Liver (tissue), 3 donors: ENCODE measurements at regions not wholly inside any gene's neighbourhood (a gene's known extent, or its start where the extent isn't known, plus 50 kb on each side); places are given as distances from the start of the nearest gene placed in this dataset.

ENCODE experiments used
- ATF3 ChIP-seq: IDR thresholded peaks from 2 replicates; pipeline ENCODE4 v1.6.1; 2016; ENCODE audit warnings: antibody characterized with exemption
- CTCF ChIP-seq: fragments of 150-350 bp; IDR thresholded peaks from 2 replicates; pipeline ENCODE4 v1.5.1; 2017; ENCODE audit warnings: improper control_type of control experiment, low read depth, low read length; ENCODE audit not compliant: missing input control
- EGR1 ChIP-seq, 2 donors: IDR thresholded peaks; 2 replicates each; pipeline ENCODE4 v1.6.1; 2016 to 2018; ENCODE audit warnings: antibody characterized with exemption in 2 of 2, low read depth in 2 of 2
- GABPA ChIP-seq, 2 donors: IDR thresholded peaks in 1 of 2; conservative IDR thresholded peaks in 1 of 2; 2 replicates each; pipeline ENCODE4 v1.6.1; 2016; ENCODE audit warnings: antibody characterized with exemption in 2 of 2, mild to moderate bottlenecking in 1 of 2, moderate library complexity in 1 of 2
- JUND ChIP-seq, 2 donors: IDR thresholded peaks; 2 replicates each; pipeline ENCODE4 v1.6.1; 2016; ENCODE audit warnings: antibody characterized with exemption in 2 of 2
- MAX ChIP-seq: IDR thresholded peaks from 2 replicates; pipeline ENCODE4 v1.6.1; 2016; ENCODE audit warnings: antibody characterized with exemption
- RAD21 ChIP-seq, 2 donors: IDR thresholded peaks; 2 replicates each; pipeline ENCODE4 v1.6.1; 2016; ENCODE audit warnings: antibody characterized with exemption in 2 of 2, mild to moderate bottlenecking in 2 of 2
- REST ChIP-seq: IDR thresholded peaks from 2 replicates; pipeline ENCODE4 v1.6.1; 2016; ENCODE audit warnings: antibody characterized with exemption, mild to moderate bottlenecking
- RXRA ChIP-seq, 2 donors: IDR thresholded peaks; 2 replicates each; pipeline ENCODE4 v1.6.1; 2017 to 2018; ENCODE audit warnings: antibody characterized with exemption in 2 of 2, mild to moderate bottlenecking in 1 of 2
- SP1 ChIP-seq: IDR thresholded peaks from 2 replicates; pipeline ENCODE4 v1.6.1; 2018; ENCODE audit warnings: antibody characterized with exemption, mild to moderate bottlenecking
- YY1 ChIP-seq: IDR thresholded peaks from 2 replicates; pipeline ENCODE4 v1.6.1; 2016; ENCODE audit warnings: antibody characterized with exemption, mild to moderate bottlenecking
- ZBTB33 ChIP-seq: IDR thresholded peaks from 2 replicates; pipeline ENCODE4 v1.6.1; 2016; ENCODE audit warnings: antibody characterized with exemption
- donor health status: healthy.
- donor health status: healthy.

GRCh38 chr9:27808864-27809263 lies 235.6 kb upstream of the C9orf72 start:
- no peak for TF ChIP-seq CTCF
- no peak for TF ChIP-seq YY1
- no peak for TF ChIP-seq REST
- TF ChIP-seq RXRA (IDR thresholded peaks at IDR 0.05) = no peak
- no peak for TF ChIP-seq ATF3
- no peak for TF ChIP-seq RAD21 (IDR thresholded peaks at IDR 0.05)
- TF ChIP-seq MAX = no peak
- TF ChIP-seq GABPA (IDR thresholded peaks at IDR 0.05 in 1 of 2, conservative IDR thresholded peaks at IDR 0.05 in 1 of 2) = no peak
- no peak for TF ChIP-seq JUND (IDR thresholded peaks at IDR 0.05)
- TF ChIP-seq ZBTB33 = no peak
- no peak for TF ChIP-seq SP1
- no peak for TF ChIP-seq EGR1 (IDR thresholded peaks at IDR 0.05; ENCODE audit: low read depth in 2 of 2)
